GM10248 (cell line): ENCODE measurements at regions not wholly inside any gene's neighbourhood (a gene's known extent, or its start where the extent isn't known, plus 50 kb on each side); places are given as distances from the start of the nearest gene placed in this dataset.

ENCODE experiments used
- CTCF ChIA-PET: fragments of 300-600 bp; sonication (Branson Sonifier 250); formaldehyde crosslinking; extraction: SDS; loops from one replicate; lab custom pipeline; 2021; ENCODE audit warnings: antibody characterized with exemption; lab: Yijun Ruan, JAX
- POLR2A ChIA-PET: fragments of 350-650 bp; sonication (Branson Sonifier 250); formaldehyde crosslinking; extraction: SDS; loops from one replicate; lab custom pipeline; 2020; ENCODE audit warnings: antibody characterized with exemption; lab: Yijun Ruan, JAX
- DNase-seq: peaks from one replicate; pipeline ENCODE4 v3.0.0; 2012; ENCODE audit errors: extremely low spot score
- TF ChIP-seq, protein P1 (sequence below): IDR thresholded peaks from 2 replicates; pipeline ENCODE4 v1.5.1; 2012; ENCODE audit warnings: mild to moderate bottlenecking, low read depth; ENCODE audit errors: extremely low read depth, missing control alignments, control extremely low read depth

- TF ChIP-seq, protein P1, sequence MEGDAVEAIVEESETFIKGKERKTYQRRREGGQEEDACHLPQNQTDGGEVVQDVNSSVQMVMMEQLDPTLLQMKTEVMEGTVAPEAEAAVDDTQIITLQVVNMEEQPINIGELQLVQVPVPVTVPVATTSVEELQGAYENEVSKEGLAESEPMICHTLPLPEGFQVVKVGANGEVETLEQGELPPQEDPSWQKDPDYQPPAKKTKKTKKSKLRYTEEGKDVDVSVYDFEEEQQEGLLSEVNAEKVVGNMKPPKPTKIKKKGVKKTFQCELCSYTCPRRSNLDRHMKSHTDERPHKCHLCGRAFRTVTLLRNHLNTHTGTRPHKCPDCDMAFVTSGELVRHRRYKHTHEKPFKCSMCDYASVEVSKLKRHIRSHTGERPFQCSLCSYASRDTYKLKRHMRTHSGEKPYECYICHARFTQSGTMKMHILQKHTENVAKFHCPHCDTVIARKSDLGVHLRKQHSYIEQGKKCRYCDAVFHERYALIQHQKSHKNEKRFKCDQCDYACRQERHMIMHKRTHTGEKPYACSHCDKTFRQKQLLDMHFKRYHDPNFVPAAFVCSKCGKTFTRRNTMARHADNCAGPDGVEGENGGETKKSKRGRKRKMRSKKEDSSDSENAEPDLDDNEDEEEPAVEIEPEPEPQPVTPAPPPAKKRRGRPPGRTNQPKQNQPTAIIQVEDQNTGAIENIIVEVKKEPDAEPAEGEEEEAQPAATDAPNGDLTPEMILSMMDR = no peak
- ChIA-PET CTCF (no interaction called here), POLR2A (no interaction called here)
- DNase-seq = no peak
Observed at GRCh38 chr2:33735096-33735495, 136.0 kb upstream of the FAM98A start.

DNA sequence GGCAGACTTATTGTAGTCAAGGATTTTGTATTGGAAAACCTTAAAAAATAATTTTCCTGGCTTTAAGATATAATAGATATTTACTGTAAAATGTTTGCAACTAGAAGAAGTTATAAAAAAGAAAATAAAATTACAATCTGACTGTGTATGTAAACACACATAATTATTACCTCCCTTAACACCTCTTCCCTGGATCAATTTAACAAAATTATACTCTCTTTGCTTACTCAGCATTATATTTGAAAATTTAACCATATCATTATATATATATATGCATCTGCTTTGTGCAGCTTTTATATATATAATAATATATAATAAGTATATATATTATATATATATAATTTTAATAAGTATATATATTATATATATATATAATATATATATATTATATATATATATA lies 131.7 kb upstream of the FAM98A start:
- TF ChIP-seq, protein P1 = no peak
- no peak for DNase-seq
- CTCF ChIA-PET = no interaction called here
- POLR2A ChIA-PET = interaction anchor here (0.6 kb wide), 1 partner anchor 39 kb away, joined by 3 read pairs; no protein-coding TSS in a partner anchor

DNA sequence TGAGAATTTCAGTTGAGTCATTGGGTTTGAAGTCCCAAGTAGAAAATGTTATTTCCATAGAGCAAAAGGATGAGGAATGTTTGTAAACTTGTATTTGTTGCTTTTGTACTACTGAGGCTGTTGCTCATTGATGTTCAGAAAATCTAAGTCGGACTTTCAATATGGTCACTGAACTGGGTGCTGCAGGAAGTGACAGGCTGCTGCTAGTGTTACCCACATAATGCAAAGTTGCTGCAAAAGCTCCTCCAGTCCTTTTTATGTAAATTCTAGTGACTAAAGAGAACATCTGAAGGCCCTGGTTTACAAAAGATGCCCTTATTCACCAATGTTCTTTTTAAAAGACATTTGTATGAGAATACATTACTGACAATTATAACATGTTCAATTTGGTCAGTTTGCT lies 131.1 kb upstream of the FAM98A start:
- no peak for DNase-seq
- TF ChIP-seq, protein P1 = no peak
- CTCF ChIA-PET = no interaction called here
- POLR2A ChIA-PET = no interaction called here

DNA sequence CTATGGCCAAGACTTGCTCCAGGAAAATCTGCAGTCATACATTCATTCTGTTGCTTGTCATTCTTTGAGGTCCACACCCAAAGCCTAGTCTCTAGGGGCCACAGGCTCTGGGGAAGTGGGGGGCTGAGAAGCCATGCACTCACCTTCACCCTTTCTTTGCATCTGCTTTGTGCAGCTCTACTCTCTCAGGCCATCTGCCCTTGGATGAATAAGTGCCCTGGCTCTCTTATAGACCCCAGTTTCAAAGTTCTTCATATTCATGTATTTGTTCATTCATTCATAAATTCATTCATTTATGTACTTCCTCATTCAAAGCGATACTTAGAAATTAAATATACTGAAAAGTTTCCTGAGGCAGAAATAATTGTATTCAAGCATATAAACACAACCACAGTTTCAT lies 130.3 kb upstream of the FAM98A start:
- CTCF ChIA-PET = no interaction called here
- no peak for DNase-seq
- POLR2A ChIA-PET = no interaction called here
- TF ChIP-seq, protein P1 = no peak

DNA sequence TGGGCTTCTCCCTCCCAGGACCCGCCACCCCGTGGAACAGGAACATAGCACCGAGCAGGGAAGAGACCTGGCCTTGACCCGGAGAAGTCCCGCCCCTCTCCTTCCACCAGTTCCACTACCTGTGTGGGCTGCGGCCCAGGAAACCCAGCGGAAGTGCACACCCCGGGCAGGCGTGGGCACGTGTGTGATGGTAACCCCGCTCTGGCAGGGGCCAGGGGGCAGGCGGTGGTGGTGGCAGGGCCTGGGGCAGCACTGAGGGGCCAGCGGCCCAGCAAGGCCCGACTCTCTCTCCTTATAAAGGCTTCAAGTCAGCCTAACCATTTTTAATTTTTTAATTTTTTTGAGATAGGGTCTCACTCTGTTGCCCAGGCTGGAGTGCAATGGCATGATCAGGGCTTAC lies 129.0 kb upstream of the FAM98A start:
- DNase-seq = no peak
- TF ChIP-seq, protein P1 = no peak
- POLR2A ChIA-PET = no interaction called here
- CTCF ChIA-PET = no interaction called here

GRCh38 chr2:33727361-33728032 lies 128.4 kb upstream of the FAM98A start:
- TF ChIP-seq, protein P1 = no peak
- POLR2A ChIA-PET = no interaction called here
- no peak for DNase-seq
- CTCF ChIA-PET = no interaction called here
